ENCODE measurements at regions not wholly inside any gene's neighbourhood (a gene's known extent, or its start where the extent isn't known, plus 50 kb on each side); places are given as distances from the start of the nearest gene placed in this dataset.

DNA sequence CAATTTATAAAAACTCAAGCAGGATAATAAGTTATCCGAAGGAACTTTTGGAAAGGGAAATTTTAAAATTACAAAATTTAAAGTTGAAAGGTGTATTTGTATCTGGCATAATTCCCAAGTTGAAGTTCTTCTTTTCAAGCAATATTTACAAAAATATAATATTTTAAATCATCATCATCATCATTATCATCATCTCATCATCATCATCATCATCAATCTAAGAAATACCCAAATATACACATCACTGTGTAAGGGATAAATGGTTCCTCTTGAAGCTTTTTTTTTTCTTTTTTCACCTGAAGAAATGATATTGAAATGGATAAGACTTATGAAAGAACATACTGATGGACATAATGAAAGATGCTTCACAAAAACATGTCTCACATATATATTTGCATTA is 254.9 kb upstream of the ARRDC3 start:
- TF ChIP-seq POLR2A (IDR thresholded peaks at IDR 0.05; ENCODE audit: low read depth, low read length), result no peak
- TF ChIP-seq ZBTB33 (IDR thresholded peaks at IDR 0.05), result no peak
- no peak for TF ChIP-seq YY1 (IDR thresholded peaks at IDR 0.05; ENCODE audit: low read depth, low read length)
- no peak for TF ChIP-seq SRF (IDR thresholded peaks at IDR 0.05; ENCODE audit: low read depth in 2 of 2, low read length in 2 of 2)
- TF ChIP-seq CBX3 (IDR thresholded peaks at IDR 0.05; ENCODE audit: borderline replicate concordance, low read depth), result no peak
- TF ChIP-seq CTCF (IDR thresholded peaks at IDR 0.05 in 2 of 3, conservative IDR thresholded peaks at IDR 0.05 in 1 of 3; ENCODE audit: control insufficient read depth in 2 of 3, extremely low read depth in 1 of 3, insufficient read depth in 1 of 3, low read depth in 3 of 3, low read length in 3 of 3), result no peak
- TF ChIP-seq ZBTB4 (CRISPR knock-in tag; IDR thresholded peaks at IDR 0.05), result no peak
- no peak for TF ChIP-seq RELA (IDR thresholded peaks at IDR 0.05; ENCODE audit: borderline replicate concordance, partially characterized antibody)
- TF ChIP-seq NFYA (IDR thresholded peaks at IDR 0.05; ENCODE audit: borderline replicate concordance, low read depth, low read length), result no peak
- TF ChIP-seq CHD2 (IDR thresholded peaks at IDR 0.05; ENCODE audit: borderline replicate concordance, low read depth, low read length), result no peak
- no peak for TF ChIP-seq EZH2 (IDR thresholded peaks at IDR 0.05; ENCODE audit: borderline replicate concordance, control insufficient read depth, low read depth, low read length)
- TF ChIP-seq SMC3 (IDR thresholded peaks at IDR 0.05; ENCODE audit: borderline replicate concordance, low read length), result no peak
- no peak for TF ChIP-seq ZNF217 (IDR thresholded peaks at IDR 0.05)

All from GM12878 (cell line).